IMR-90 (cell line): ENCODE measurements at regions not wholly inside any gene's neighbourhood (a gene's known extent, or its start where the extent isn't known, plus 50 kb on each side); places are given as distances from the start of the nearest gene placed in this dataset.

Experiments
- ATAC-seq: fragments of 200-7000 bp; cut with Tn5 transposase; 2 replicates; pipeline ENCODE4 v1.9.1; 2020; ENCODE audit warnings: low read depth, mild to moderate bottlenecking, moderate library complexity
- BruUV-seq: library from RNA; stranded (reverse); fragments of 400-500 nt; replicated peaks from 2 replicates; lab custom pipeline; 2021; lab: Mats Ljungman, UMichigan
- CTCF ChIA-PET: fragments of 300-600 bp; formaldehyde crosslinking; extraction: SDS; loops from one replicate; lab custom pipeline; 2021; ENCODE audit warnings: antibody characterized with exemption; lab: Yijun Ruan, JAX
- POLR2A ChIA-PET: fragments of 300-600 bp; sonication (Branson Sonifier 250); formaldehyde crosslinking; loops from one replicate; lab custom pipeline; 2022; ENCODE audit warnings: antibody characterized with exemption; ENCODE audit not compliant: unreplicated experiment; lab: Charles Lee
- DNase-seq: peaks from one replicate; pipeline ENCODE4 v3.0.0; 2013
- H2AFZ ChIP-seq: replicated peaks from 2 replicates; pipeline ENCODE3; 2013; ENCODE audit warnings: low read length, mild to moderate bottlenecking; ENCODE audit not compliant: poor library complexity
- H2AK5ac ChIP-seq: 2 replicates; pipeline ENCODE4 v1.6.1; 2013; ENCODE audit warnings: low read depth, low read length, inconsistent platforms
- H2AK9ac ChIP-seq: replicated peaks from 2 replicates; pipeline ENCODE3; 2013; ENCODE audit warnings: mild to moderate bottlenecking, low read depth, low read length, moderate library complexity; ENCODE audit not compliant: poor library complexity
- H2BK120ac ChIP-seq: 2 replicates; pipeline ENCODE4 v1.6.1; 2013; ENCODE audit warnings: low read depth, low read length, inconsistent platforms
- H2BK15ac ChIP-seq: 3 replicates; pipeline ENCODE4 v1.6.1; 2013; ENCODE audit warnings: low read depth, low read length, inconsistent platforms
- H2BK20ac ChIP-seq: 2 replicates; pipeline ENCODE4 v1.6.1; 2013; ENCODE audit warnings: low read depth, mild to moderate bottlenecking, inconsistent platforms, low read length, moderate library complexity
- H2BK5ac ChIP-seq: 2 replicates; pipeline ENCODE4 v1.6.1; 2013; ENCODE audit warnings: mild to moderate bottlenecking, low read depth, low read length, inconsistent platforms; ENCODE audit not compliant: poor library complexity, severe bottlenecking
- H3K14ac ChIP-seq: replicated peaks from 2 replicates; pipeline ENCODE4 v1.6.1; 2013; ENCODE audit warnings: low read depth, low read length, inconsistent platforms
- H3K18ac ChIP-seq: 2 replicates; pipeline ENCODE4 v1.6.1; 2013; ENCODE audit warnings: low read depth, low read length, control low read depth
- H3K23ac ChIP-seq: 2 replicates; pipeline ENCODE4 v1.6.1; 2013; ENCODE audit warnings: low read depth, low read length, inconsistent platforms
- H3K27ac ChIP-seq: 2 replicates; pipeline ENCODE4 v1.5.1; 2013; ENCODE audit warnings: mild to moderate bottlenecking, control low read depth, low read length; ENCODE audit not compliant: insufficient read depth
- H3K27me3 ChIP-seq: 2 replicates; pipeline ENCODE4 v1.6.1; 2013; ENCODE audit warnings: low read length; ENCODE audit not compliant: control insufficient read depth, insufficient read depth
- H3K36me3 ChIP-seq: 2 replicates; pipeline ENCODE4 v1.6.1; 2013; ENCODE audit warnings: low read length, mixed read lengths; ENCODE audit not compliant: control insufficient read depth, insufficient read depth
- H3K4ac ChIP-seq: 2 replicates; pipeline ENCODE4 v1.6.1; 2013; ENCODE audit warnings: low read depth, low read length, inconsistent platforms
- H3K4me1 ChIP-seq: 2 replicates; pipeline ENCODE4 v1.6.1; 2013; ENCODE audit warnings: low read length, mixed read lengths; ENCODE audit not compliant: control insufficient read depth, insufficient read depth
- H3K4me2 ChIP-seq: 2 replicates; pipeline ENCODE4 v1.6.1; 2013; ENCODE audit warnings: low read depth, mild to moderate bottlenecking, control low read depth, low read length, moderate library complexity
- H3K4me3 ChIP-seq: 2 replicates; pipeline ENCODE4 v1.5.1; 2013; ENCODE audit warnings: low read depth, mild to moderate bottlenecking, control low read depth, low read length, moderate library complexity; ENCODE audit not compliant: insufficient read depth
- H3K56ac ChIP-seq: 2 replicates; pipeline ENCODE4 v1.6.1; 2013; ENCODE audit warnings: low read length, inconsistent platforms; ENCODE audit not compliant: insufficient read depth; ENCODE audit errors: extremely low read depth
- H3K79me1 ChIP-seq, 2 experiments: 2 replicates each; pipeline ENCODE4 v1.6.1; 2013; ENCODE audit warnings: low read length in 2 of 2, inconsistent platforms in 1 of 2, low read depth in 1 of 2
- H3K9ac ChIP-seq: 2 replicates; pipeline ENCODE4 v1.6.1; 2013; ENCODE audit warnings: low read depth, low read length, control low read depth
- H3K9me1 ChIP-seq: 2 replicates; pipeline ENCODE4 v1.6.1; 2013; ENCODE audit warnings: low read length, inconsistent platforms; ENCODE audit not compliant: insufficient read depth
- H3K9me3 ChIP-seq: 2 replicates; pipeline ENCODE4 v1.6.1; 2013; ENCODE audit warnings: low read length; ENCODE audit not compliant: control insufficient read depth, insufficient read depth
- H4K20me1 ChIP-seq: 2 replicates; pipeline ENCODE4 v1.6.1; 2013; ENCODE audit warnings: low read length, inconsistent platforms; ENCODE audit not compliant: insufficient read depth
- H4K5ac ChIP-seq: 2 replicates; pipeline ENCODE4 v1.6.1; 2013; ENCODE audit warnings: mild to moderate bottlenecking, low read depth, low read length, control low read depth
- H4K8ac ChIP-seq, 2 experiments: 2 replicates each; pipeline ENCODE4 v1.6.1; 2013; ENCODE audit warnings: low read depth in 2 of 2, low read length in 2 of 2, control low read depth in 1 of 2, inconsistent platforms in 1 of 2
- H4K91ac ChIP-seq: 2 replicates; pipeline ENCODE4 v1.6.1; 2013; ENCODE audit warnings: low read depth, low read length, inconsistent platforms; ENCODE audit not compliant: insufficient read depth
- BHLHE40 ChIP-seq: fragments of 150-350 bp; IDR thresholded peaks from 2 replicates; pipeline ENCODE4 v1.6.1; 2016; ENCODE audit warnings: mild to moderate bottlenecking, low read depth, low read length
- CEBPB ChIP-seq: IDR thresholded peaks from 2 replicates; pipeline ENCODE4 v1.6.1; 2012; ENCODE audit warnings: low read depth, low read length, improper control_type of control experiment
- CHD1 ChIP-seq: IDR thresholded peaks from 2 replicates; pipeline ENCODE4 v1.6.1; 2012; ENCODE audit warnings: low read depth, low read length, improper control_type of control experiment
- CTCF ChIP-seq: conservative IDR thresholded peaks from 2 replicates; pipeline ENCODE4 v1.5.1; 2012; ENCODE audit warnings: mild to moderate bottlenecking, low read depth, low read length, improper control_type of control experiment
- FOS ChIP-seq: fragments of 150-350 bp; IDR thresholded peaks from 2 replicates; pipeline ENCODE4 v1.6.1; 2016; ENCODE audit warnings: low read depth, low read length
- MAFK ChIP-seq: IDR thresholded peaks from 2 replicates; pipeline ENCODE4 v1.6.1; 2012; ENCODE audit warnings: low read depth, low read length, improper control_type of control experiment
- MAZ ChIP-seq: IDR thresholded peaks from 2 replicates; pipeline ENCODE4 v1.6.1; 2012; ENCODE audit warnings: low read depth, mild to moderate bottlenecking, low read length, improper control_type of control experiment, moderate library complexity, borderline replicate concordance
- MXI1 ChIP-seq: IDR thresholded peaks from 2 replicates; pipeline ENCODE4 v1.6.1; 2012; ENCODE audit warnings: low read depth, mild to moderate bottlenecking, low read length, moderate library complexity, borderline replicate concordance
- NFE2L2 ChIP-seq: fragments of 150-350 bp; IDR thresholded peaks from 2 replicates; pipeline ENCODE4 v1.6.1; 2016; ENCODE audit warnings: low read depth, mild to moderate bottlenecking, low read length
- POLR2A ChIP-seq: IDR thresholded peaks from 2 replicates; pipeline ENCODE4 v1.6.1; 2012; ENCODE audit warnings: mild to moderate bottlenecking, low read depth, low read length
- RAD21 ChIP-seq: IDR thresholded peaks from 2 replicates; pipeline ENCODE4 v1.6.1; 2012; ENCODE audit warnings: low read length, improper control_type of control experiment
- RCOR1 ChIP-seq: IDR thresholded peaks from 2 replicates; pipeline ENCODE4 v1.6.1; 2012; ENCODE audit warnings: mild to moderate bottlenecking, low read length, improper control_type of control experiment; ENCODE audit not compliant: insufficient replicate concordance
- RFX5 ChIP-seq: IDR thresholded peaks from 2 replicates; pipeline ENCODE4 v1.8.0; 2012; ENCODE audit warnings: low read depth, mild to moderate bottlenecking, low read length, moderate library complexity
- SMC3 ChIP-seq: fragments of 150-350 bp; IDR thresholded peaks from 2 replicates; pipeline ENCODE4 v1.6.1; 2016; ENCODE audit warnings: low read depth, mild to moderate bottlenecking, antibody characterized with exemption, low read length, moderate library complexity
- WGBS, 2 experiments: methylation state at CpG; one replicate each; pipeline versions ENCODE4 v1.1.5 to v1.1.7; 2013; ENCODE audit warnings: missing lambda C conversion rate in 2 of 2; ENCODE audit not compliant: insufficient read length in 1 of 2; ENCODE audit errors: extremely low coverage in 2 of 2; 5-methylcytosine and 5-hydroxymethylcytosine counted together
- dilution Hi-C: fragments of 300-500 bp; cut with HindIII; formaldehyde crosslinking; loops from one replicate; pipeline ENCODE4 v1.14.3; 2018; ENCODE audit warnings: low sequenced_read_pairs; ENCODE audit not compliant: unreplicated experiment
- in situ Hi-C: fragments of 300-500 bp; cut with MboI; formaldehyde crosslinking; loops from 3 replicates; pipeline ENCODE4 v1.14.3; 2019; ENCODE audit warnings: low sequenced_read_pairs, inconsistent platforms, mixed read lengths
- intact Hi-C: fragments of 100-400 bp; cut with micrococcal nuclease; formaldehyde crosslinking; loops from 2 replicates; pipeline ENCODE4 v1.10.0; 2022
- TF ChIP-seq, protein P1 (sequence below): fragments of 150-350 bp; IDR thresholded peaks from 2 replicates; pipeline ENCODE4 v1.6.1; 2016; ENCODE audit warnings: low read depth, mild to moderate bottlenecking, low read length, moderate library complexity, borderline replicate concordance
- TF ChIP-seq, protein P2 (sequence below): fragments of 150-350 bp; IDR thresholded peaks from 2 replicates; pipeline ENCODE4 v1.6.1; 2017; ENCODE audit warnings: mild to moderate bottlenecking, antibody characterized with exemption, low read length, low read depth

DNA sequence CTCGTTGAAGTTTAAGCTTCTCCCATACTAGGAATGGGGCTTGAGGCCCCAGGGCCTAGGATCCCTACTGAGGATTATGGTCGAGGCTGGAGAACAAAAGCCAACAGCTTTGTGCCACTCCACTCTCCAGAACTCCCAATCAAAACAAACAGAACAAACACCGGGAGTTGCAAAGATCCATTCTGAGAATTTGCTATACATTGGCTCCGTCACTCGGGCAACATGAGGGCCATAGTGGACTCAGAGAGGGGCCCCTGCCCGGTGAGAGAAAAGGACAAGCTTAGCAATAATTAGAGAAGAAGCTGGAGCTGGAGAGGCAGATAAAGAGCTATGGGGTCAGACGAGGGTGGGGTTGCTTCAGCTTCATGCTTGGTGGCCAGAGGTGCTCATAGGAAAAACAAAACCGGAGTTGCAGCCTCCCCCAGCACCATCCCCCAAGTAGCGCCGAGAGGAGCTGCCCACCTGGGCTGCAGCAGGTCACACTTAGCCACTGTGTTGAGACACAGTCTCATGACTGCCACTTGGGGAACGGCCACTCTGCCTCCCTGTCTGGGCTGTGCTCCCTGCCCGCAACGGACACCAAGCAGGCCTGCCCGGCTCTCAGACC lies 142.3 kb upstream of the HAAO start:
- Histone ChIP-seq H3K9me3 (no peaks in the 10 kb centered on the region), H2BK120ac (no peak overlapping the region), H3K4me2 (no peak overlapping the region), H3K9me1 (peaks cover 21% of the 10 kb centered on the region), H2BK5ac (no peak overlapping the region), H3K27ac (no peak overlapping the region), H2AK5ac (no peak overlapping the region), H3K27me3 (no peaks in the 10 kb centered on the region), H4K91ac (no peak overlapping the region), H2AFZ (peak overlapping the region; percentile 8), H3K79me1 (no peaks in the 10 kb centered on the region), H4K20me1 (no peaks in the 10 kb centered on the region), H2BK15ac (no peak overlapping the region), H2AK9ac (no peak overlapping the region), H3K23ac (no peak overlapping the region), H4K8ac (no peak overlapping the region), H3K4me3 (no peak overlapping the region), H3K18ac (no peak overlapping the region), H3K56ac (no peak overlapping the region), H3K4me1 (peaks cover 25% of the 10 kb centered on the region), H3K14ac (no peak overlapping the region), H3K36me3 (no peaks in the 10 kb centered on the region), H3K4ac (no peak overlapping the region), H4K5ac (no peak overlapping the region), H2BK20ac (no peak overlapping the region), H3K9ac (no peak overlapping the region)
- dilution Hi-C loops = no loop called here
- POLR2A ChIA-PET = no interaction called here
- 86% methylated on average over 4 of the region's 14 CpGs; no CpG with 5 or more reads in 1 of the 2 experiments for WGBS, 2 experiments
- ATAC-seq = no peak
- intact Hi-C loops = no loop called here
- no peak for DNase-seq
- CTCF ChIA-PET = no interaction called here
- TF ChIP-seq CTCF = no peak
- no peak for TF ChIP-seq RFX5
- TF ChIP-seq, protein P1, sequence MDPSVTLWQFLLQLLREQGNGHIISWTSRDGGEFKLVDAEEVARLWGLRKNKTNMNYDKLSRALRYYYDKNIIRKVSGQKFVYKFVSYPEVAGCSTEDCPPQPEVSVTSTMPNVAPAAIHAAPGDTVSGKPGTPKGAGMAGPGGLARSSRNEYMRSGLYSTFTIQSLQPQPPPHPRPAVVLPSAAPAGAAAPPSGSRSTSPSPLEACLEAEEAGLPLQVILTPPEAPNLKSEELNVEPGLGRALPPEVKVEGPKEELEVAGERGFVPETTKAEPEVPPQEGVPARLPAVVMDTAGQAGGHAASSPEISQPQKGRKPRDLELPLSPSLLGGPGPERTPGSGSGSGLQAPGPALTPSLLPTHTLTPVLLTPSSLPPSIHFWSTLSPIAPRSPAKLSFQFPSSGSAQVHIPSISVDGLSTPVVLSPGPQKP = no peak
- TF ChIP-seq MAFK = no peak
- no peak for TF ChIP-seq BHLHE40
- TF ChIP-seq RCOR1 = no peak
- no peak for TF ChIP-seq MXI1
- no peak for TF ChIP-seq NFE2L2
- no peak for TF ChIP-seq SMC3
- TF ChIP-seq CEBPB = no peak
- TF ChIP-seq RAD21 = no peak
- TF ChIP-seq, protein P2, sequence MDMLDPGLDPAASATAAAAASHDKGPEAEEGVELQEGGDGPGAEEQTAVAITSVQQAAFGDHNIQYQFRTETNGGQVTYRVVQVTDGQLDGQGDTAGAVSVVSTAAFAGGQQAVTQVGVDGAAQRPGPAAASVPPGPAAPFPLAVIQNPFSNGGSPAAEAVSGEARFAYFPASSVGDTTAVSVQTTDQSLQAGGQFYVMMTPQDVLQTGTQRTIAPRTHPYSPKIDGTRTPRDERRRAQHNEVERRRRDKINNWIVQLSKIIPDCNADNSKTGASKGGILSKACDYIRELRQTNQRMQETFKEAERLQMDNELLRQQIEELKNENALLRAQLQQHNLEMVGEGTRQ = no peak
- no peak for TF ChIP-seq POLR2A
- no peak for TF ChIP-seq MAZ
- no peak for TF ChIP-seq FOS
- no peak for TF ChIP-seq CHD1
- BruUV-seq = no TSS peak
- in situ Hi-C loops = no loop called here
